GM21423 (cell line): ENCODE measurements at regions not wholly inside any gene's neighbourhood (a gene's known extent, or its start where the extent isn't known, plus 50 kb on each side); places are given as distances from the start of the nearest gene placed in this dataset.

Experiments used
- ATAC-seq: cut with Tn5 transposase; IDR thresholded peaks from one replicate; pipeline ENCODE4 v1.9.1; 2021; ENCODE audit warnings: mild to moderate bottlenecking, moderate library complexity; ENCODE audit not compliant: unreplicated experiment

GRCh38 chr20:22781869-22782268 is 197.5 kb upstream of the FOXA2 start:
- no peak for ATAC-seq

- no peak for ATAC-seq
Measured at GRCh38 chr20:22789676-22790075, 205.3 kb upstream of the FOXA2 start.

GRCh38 chr20:22791396-22791795 is 207.0 kb upstream of the FOXA2 start:
- ATAC-seq: no peak

- ATAC-seq: no peak
Measured at GRCh38 chr20:22791877-22792525, 207.6 kb upstream of the FOXA2 start.

GRCh38 chr20:22794200-22794599 is 209.8 kb upstream of the FOXA2 start:
- no peak for ATAC-seq

GRCh38 chr20:22795433-22795832 is 211.1 kb upstream of the FOXA2 start:
- ATAC-seq: no peak

- no peak for ATAC-seq
Measured at GRCh38 chr20:22795871-22796270, 211.5 kb upstream of the FOXA2 start.

GRCh38 chr20:22796469-22797077 is 212.2 kb upstream of the FOXA2 start:
- no peak for ATAC-seq

GRCh38 chr20:22797103-22797502 is 212.7 kb upstream of the FOXA2 start:
- no peak for ATAC-seq

- ATAC-seq: no peak
Measured at GRCh38 chr20:22799687-22800086, 215.3 kb upstream of the FOXA2 start.

- no peak for ATAC-seq
Measured at GRCh38 chr20:22800129-22800528, 215.8 kb upstream of the FOXA2 start.

GRCh38 chr20:22801528-22801927 is 217.2 kb upstream of the FOXA2 start:
- no peak for ATAC-seq

GRCh38 chr20:22802296-22802695 is 217.9 kb upstream of the FOXA2 start:
- no peak for ATAC-seq

GRCh38 chr20:22805219-22805618 is 220.8 kb upstream of the FOXA2 start:
- no peak for ATAC-seq

GRCh38 chr20:22805996-22806395 is 221.6 kb upstream of the FOXA2 start:
- no peak for ATAC-seq

- no peak for ATAC-seq
Measured at GRCh38 chr20:22807045-22807444, 222.7 kb upstream of the FOXA2 start.

- ATAC-seq: no peak
Measured at GRCh38 chr20:22807646-22808244, 223.4 kb upstream of the FOXA2 start.

GRCh38 chr20:22808628-22809027 is 224.3 kb upstream of the FOXA2 start:
- ATAC-seq: no peak

GRCh38 chr20:22810030-22810429 is 225.1 kb upstream of the SSTR4 start:
- no peak for ATAC-seq

- no peak for ATAC-seq
Measured at GRCh38 chr20:22810626-22811569, 224.2 kb upstream of the SSTR4 start.

- no peak for ATAC-seq
Measured at GRCh38 chr20:22814471-22815205, 220.5 kb upstream of the SSTR4 start.
